ENCODE measurements at regions not wholly inside any gene's neighbourhood (a gene's known extent, or its start where the extent isn't known, plus 50 kb on each side); places are given as distances from the start of the nearest gene placed in this dataset.

- no peak for DNase-seq
Measured at GRCh38 chr9:108316066-108316465, 539.7 kb downstream of the ACTL7B start.

- DNase-seq: no peak
Measured at GRCh38 chr9:108311745-108312144, 544.0 kb downstream of the ACTL7B start.

GRCh38 chr9:108310202-108310601 is 545.6 kb downstream of the ACTL7B start:
- no peak for DNase-seq

- no peak for DNase-seq
Measured at GRCh38 chr9:108300306-108301287, 555.2 kb downstream of the ACTL7B start.

DNA sequence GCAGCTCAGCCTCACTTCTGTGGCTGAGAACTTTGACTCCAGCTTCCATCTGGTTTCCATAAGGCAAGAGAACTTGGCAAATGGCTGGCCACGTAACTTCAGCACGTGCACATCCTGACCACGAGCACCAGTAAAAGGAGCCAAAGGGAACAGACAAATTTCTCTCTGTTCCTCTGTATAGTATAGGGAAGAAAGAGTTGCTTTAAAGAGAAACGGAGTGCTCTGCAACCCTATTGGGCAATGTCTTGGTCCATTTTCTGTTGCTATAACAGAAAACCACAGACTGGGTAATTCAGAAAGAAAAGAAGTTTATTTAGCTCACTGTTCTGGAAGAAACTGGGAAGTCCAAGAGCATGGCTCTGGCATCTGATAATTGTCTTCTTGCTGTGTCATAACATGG is 558.7 kb downstream of the ACTL7B start:
- DNase-seq: no peak

GRCh38 chr9:108296056-108296455 is 559.7 kb downstream of the ACTL7B start:
- no peak for DNase-seq

DNA sequence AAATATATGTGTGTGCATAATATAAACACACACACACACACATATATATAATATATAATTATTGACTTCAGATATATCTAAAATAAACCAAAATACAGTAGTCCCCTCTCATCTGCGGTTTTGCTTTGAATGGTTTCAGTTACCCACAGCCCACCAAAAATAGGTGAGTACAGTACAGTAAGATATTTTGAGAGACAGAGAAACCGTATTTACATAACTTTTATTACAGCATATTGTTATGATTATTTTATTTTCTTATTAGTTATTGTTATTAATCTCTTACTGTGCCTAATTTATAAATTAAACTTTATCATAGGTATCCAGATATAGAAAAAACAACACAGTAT is 564.2 kb downstream of the ACTL7B start:
- no peak for DNase-seq

DNA sequence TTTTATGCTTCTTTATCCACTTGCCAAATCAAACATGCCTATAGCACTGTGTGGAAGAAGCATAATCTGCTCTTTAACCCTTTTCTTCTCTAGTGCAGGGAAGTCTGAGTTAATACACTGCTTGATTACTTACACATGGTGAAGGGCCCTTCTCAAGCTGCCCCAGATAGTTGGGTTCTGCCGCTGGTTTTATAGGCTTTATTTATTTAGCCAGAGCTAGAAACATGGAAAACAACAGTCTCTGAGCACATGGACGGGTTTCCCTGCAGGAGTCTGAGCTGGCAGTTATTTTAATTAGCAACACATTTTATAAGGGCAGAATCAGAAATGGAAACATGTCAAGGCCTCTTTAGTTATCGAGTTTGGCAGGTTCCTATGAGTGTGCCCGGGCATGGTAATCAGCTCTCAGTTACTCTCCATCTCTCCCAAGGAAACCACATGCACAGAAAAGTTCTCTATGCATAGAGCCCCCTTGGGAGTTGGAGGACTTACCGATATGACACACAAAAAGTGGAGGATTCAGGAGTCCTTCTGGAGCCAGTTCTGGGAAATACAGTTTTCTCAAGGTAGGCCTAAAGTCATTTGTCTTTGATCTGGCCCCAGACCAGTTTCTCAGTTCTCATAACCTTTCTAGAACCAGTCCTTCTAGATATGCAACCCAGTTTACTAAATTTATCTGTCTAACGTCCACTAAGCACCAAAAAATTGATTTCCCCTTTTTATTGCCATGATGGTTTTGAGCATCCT is 564.8 kb downstream of the ACTL7B start:
- DNase-seq: no peak

DNA sequence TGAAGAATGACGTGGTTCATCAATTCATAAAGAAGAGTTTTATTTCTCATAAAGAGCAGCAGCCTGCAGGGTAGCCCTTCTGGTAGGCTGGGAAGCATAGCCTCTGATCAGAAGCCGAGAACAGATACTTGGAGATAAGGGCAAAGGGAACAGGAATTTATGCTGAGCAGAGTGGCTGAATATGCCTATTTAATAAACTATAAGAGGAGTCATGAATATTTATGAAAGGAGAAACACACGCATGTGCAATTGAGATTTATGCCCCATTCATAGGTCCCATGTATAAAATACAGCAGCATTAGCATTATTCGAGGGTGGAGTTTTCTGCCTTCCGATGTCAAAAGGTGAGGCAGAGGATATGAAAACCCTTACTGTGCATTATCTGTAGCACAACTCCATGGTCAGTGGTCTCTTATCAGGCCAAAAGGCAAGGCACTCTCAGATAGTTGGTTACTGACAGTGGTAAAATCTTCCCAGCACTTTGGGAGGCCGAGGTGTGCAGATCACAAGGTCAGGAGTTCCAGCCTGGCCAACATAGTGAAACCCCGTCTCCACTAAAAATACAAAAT is 569.1 kb downstream of the ACTL7B start:
- no peak for DNase-seq

DNA sequence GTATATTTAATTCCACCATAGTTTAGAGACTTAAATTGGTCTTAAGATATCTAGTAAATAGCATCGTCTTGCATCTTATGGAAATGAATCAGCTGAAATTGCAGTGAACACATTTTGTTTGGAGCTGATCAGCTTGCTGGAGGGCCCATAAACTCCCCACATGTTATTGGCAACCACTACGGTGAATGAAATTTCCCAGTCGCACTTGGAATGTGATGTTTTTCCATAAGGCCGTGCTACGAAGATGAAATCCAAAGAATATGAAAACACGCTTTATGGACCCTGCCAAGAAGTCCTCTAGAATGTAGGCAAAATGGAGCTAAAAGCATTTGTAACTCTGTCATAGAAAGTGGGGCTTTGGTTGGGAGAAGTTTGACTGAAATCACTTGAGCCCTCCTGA is 572.1 kb downstream of the ACTL7B start:
- DNase-seq: no peak

- DNase-seq: no peak
Measured at GRCh38 chr9:108282872-108283271, 572.9 kb downstream of the ACTL7B start.

DNA sequence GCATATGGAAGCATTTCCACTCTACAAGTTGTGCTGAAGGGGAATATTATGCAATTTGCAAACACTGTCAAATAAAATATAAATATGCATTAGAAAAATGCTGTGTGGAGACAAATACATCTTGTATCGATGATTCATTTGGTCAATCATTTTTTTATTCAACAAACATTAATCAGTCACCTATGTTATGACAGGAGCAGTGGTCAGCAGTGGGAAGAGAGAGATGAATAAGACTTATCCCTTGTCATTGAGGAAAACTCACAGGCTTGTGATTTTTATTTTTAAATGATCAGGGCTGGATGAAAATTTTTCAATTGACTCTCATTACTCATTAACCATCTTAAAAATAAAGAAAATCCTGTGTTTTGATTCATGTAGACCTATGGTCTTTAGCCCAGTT is 574.1 kb downstream of the ACTL7B start:
- DNase-seq: no peak

DNA sequence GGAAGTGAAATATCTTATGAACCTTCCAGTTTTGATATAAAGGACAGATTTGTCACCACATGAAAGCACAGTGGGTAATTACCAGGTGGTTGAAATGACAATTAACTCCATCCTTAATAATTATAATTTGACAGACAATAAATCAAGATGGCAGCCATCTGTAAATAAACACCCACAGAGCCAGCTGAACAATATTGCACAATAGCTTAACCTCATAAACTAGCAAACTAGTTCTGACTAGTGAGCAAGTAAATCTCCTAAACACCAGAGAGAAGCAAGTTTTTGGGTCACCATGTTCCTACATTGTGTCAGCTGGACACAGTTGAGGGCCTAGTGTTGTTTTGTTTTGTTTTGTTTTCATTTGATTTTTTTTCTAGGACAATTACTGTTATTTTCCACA is 577.4 kb downstream of the ACTL7B start:
- no peak for DNase-seq

DNA sequence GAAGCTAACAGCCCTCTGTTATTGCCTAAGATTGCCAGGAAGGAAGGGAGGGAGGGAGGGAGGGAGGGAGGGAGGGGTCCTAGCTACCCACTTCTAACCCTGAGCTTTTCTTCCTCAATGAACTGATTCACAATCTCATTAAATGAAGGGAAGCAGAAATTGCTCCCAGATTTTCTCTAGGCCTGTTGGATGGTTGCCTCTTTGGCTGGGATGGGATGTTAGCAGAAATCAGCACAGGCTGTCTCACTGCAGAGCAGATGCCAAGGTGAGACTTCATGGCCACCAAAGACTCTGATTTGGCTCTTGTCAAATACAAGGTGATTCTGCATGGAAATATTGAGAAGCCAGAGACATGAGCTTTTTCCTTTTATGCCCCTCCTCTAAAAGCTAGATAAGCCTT is 578.6 kb downstream of the ACTL7B start:
- no peak for DNase-seq

- no peak for DNase-seq
Measured at GRCh38 chr9:108275906-108276305, 579.9 kb downstream of the ACTL7B start.

DNA sequence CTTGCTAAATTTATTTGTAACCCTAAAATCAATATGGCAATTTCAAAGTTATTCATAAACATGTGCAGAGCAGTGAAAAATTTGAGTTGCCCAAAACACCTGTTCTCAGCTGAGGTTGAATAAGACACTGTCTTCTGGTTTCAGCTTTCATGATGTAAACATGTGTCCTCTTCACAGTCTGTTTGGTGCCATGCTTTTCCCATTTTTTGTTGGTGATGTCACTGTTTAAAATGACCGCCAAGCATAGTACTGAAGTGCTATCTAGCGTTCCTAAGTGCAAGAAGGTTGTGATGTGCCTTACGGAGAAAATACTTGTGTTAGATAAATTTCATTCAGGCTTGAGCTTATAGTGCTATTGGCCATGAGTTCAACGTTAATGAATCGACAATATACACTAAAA is 580.8 kb downstream of the ACTL7B start:
- DNase-seq: no peak

DNA sequence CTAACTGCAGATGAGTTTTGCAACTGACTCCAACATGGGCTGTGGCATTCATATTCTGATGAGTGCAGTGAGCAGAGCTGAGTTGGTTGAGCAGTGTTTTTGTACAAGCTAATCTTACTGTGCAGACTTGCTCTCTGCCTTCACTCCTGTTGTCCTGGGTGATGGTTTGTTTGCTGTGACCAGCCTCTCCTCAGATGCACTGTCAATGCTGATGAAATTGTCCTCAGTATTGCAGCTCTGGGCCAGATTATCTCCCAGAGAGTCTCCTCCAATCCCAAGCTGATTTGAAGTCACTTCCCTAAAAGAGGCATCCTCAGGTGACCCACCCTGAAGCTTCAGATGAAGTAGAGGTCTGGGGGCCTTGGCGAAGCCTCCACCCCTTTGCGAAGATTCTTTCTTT is 581.8 kb downstream of the ACTL7B start:
- DNase-seq: no peak

- no peak for DNase-seq
Measured at GRCh38 chr9:108272349-108272899, 583.4 kb downstream of the ACTL7B start.

- no peak for DNase-seq
Measured at GRCh38 chr9:108271646-108272348, 584.0 kb downstream of the ACTL7B start.

GRCh38 chr9:108271236-108271635 is 584.5 kb downstream of the ACTL7B start:
- DNase-seq: no peak

GRCh38 chr9:108270561-108270960 is 585.2 kb downstream of the ACTL7B start:
- no peak for DNase-seq

DNA sequence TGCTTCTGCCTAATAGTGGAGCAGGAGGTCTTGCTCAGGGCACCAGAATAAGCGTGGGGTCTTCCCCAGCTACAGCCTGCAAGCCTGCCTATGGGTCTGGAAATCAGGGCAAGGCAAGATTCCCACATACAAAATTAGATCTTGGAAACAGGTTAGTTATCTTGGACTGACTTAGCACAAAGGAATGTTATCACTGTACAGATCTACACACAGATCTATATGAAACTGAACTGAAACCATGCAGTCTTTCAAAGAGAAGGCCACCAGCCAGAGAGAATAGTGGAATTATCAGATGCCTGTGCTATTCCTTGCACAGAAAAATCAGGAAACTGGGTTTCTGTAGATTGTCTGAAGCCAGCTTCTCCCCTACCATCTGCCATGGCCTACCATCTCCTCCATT is 585.7 kb downstream of the ACTL7B start:
- no peak for DNase-seq

GRCh38 chr9:108269371-108269770 is 586.4 kb downstream of the ACTL7B start:
- no peak for DNase-seq
